Stimulated activated CD4-positive, alpha-beta T cell treated with anti-CD3 and anti-CD28 coated beads, Interleukin-15, amount 100 ng/mL, for 1 hour (primary cell): ENCODE measurements at regions not wholly inside any gene's neighbourhood (a gene's known extent, or its start where the extent isn't known, plus 50 kb on each side); places are given as distances from the start of the nearest gene placed in this dataset.

Source experiments
- DNase-seq, 2 donors: peaks; one replicate each; pipeline ENCODE4 v3.0.0-alpha.2; 2020; ENCODE audit warnings: low read depth in 1 of 2, low spot score in 1 of 2

DNA sequence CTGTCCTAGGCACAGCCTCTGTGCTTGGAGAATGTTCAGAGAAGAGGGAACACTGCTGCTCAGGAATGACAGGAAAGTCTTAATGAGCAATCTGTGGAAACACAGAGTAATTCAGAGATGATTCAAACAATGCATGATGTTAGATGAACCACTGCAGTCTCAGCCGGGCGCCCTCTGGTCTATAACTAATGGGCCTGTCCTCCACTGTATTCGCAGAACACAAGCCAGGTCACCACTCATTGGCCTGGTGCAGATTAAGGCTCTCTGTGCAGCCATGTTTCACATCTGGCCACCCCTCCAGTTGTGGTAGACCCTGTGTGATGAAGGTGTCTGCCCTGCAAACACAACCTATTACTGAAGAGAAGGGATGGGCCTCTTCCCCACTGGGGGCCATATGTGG lies 281.7 kb upstream of the ROPN1 start:
- no peak for DNase-seq

DNA sequence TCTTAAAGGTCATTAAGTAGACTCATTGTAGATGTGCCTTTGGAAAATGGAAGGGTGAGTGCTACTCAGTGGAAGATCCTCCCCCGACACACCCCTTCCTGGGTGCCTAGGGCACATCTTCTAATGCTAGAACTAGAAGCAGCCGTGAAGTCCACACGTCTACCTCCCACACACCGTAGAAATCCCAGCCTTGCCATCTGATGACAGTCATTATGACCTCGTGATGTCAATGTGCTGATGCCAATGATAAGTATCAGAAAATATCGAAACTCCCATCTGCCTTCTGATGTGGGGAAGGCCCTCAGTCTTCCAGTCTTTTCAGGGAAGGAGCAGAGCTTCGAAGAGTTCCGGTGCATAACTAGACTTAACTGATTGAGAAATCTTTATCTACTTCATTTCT lies 282.1 kb upstream of the ROPN1 start:
- no peak for DNase-seq

DNA sequence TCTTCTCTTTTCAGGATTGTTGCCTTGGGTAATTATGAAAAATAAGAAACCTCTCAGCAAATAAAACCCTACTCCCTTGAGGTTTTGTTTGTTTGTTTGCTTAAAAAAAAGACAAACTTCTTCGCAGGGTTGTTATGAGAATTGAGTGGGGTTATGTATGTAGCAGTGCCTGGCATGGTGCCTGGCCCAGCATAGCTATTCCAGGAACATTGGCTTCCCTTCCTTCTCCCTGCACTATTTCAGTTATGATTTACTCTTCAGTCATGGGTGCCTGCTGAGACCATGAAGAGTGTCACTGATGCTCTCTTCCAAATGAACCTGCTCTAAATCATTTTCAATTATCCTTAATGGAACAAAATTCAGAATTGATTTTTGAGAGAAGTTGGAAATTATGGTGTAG lies 283.5 kb upstream of the ROPN1 start:
- DNase-seq, result no peak

DNA sequence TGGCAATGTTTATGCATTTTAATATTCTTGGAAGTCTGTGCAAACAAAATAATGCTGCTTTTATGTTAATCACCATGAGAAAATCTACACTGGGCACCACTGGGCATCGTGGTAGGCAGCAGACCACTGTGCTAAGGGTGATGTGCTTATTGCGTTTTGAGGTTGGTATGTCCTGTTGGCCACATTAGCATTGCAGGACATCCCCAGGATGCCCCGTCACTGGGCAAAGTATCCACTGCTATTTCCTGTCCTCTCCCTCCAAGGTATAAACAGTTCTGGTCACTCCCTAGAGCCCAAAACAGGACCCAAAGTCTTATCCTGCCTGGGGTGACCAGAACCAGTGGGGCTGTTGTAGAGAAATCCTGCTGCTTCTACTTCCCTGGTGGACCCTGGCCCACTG lies 284.2 kb upstream of the ROPN1 start:
- no peak for DNase-seq

DNA sequence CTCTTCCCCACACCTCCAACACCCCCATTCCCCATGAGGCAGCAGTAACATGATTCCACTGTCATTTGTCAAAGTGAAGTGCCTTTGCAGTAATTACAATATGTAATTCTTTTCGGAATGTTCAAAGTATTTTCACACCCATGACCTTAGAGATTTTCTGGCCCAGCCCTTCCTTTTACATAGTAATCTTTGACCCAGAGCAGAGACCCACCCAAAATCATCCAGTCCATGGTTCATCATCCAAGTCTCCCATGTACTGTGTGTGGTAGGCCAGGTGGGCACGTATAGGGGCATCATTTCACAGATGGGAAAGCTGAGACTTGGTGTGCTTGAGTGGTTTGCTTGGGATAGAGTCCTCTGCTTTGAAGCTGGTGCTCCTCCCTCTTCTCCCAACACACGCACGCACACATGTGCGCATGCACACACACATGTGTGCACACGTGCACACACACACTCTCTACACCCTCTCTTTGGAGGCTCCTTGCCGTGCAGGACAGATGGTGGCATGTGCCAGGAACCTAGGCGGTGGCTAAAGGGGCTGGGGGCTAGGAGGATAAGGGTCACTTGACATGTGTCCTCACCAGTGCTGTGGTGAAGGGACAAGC lies 284.7 kb upstream of the ROPN1 start:
- DNase-seq, result no peak

DNA sequence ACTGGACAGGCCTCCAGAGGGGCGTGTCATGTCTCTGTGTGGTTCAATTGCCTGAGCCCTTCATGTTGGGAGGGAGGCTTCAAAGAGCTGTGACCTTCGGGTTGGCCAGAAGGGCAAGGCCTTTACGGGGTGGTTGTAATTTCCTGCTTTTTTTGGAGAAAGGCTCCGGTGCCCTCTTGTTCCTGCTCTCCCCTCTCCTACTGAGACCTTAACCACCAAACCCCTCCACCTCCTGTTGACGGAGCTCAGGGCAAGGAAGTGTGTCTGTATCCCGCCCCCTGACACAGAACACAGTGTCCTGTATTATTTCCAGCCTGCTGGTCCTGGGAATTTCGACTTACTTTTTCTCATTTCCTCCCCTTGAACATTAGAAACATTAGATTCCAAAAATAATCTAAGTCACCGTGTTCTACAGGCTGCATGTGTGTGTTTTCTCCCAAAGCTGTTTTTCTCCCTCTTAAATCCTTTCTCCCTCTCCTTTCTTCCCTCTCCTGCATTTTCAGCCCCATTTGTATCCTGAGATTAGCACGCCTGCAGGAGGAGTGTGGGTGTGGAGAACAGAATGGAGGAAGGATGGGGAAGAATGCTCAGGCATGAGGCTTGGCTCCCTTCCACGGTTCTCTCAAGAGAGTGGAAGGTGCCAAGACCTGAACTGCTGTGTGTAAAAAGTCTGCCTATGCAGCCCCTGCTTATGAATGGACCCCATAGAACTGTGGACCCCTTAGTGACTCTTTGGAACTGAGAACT lies 285.4 kb upstream of the ROPN1 start:
- no peak for DNase-seq

DNA sequence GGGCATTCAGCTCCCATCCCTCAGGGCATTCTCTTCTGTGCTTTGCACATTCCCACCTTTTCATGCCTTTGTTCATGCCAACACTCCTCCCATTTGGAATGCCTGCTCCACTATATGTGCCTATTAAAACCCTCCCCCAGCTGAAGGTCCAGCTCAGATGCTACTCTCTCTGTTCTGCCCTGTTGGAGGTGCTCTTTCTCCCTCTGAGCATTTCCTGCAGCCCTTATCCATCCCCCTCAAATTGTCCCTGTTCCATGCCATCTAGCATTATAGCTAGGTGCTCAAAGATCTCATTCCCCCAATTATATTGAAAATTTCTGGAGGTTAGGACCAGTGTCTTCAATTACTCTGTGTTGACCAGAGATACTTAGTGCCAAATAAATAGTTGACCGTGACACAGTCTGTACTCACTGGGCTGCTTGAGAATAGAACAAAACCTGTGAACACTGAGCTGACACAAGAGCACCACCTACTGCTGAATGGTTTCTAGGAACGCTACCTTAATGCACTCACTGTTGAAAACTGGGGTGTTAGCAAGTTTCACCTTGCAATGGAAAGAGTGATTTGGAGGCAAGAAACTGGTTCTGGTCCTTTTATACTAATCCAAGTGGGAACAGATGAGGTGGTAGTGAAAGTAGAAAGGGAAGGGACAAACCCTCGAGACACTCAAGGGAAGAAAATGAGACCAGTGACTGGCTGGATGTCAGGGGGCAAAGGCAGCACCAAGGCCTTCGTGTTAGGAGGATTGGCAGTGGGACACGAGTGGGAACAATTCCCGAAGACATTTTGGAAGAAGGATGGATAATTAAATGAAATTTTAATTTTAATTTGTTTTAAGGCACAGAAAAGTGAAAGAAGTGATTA lies 289.8 kb upstream of the ROPN1 start:
- no peak for DNase-seq

DNA sequence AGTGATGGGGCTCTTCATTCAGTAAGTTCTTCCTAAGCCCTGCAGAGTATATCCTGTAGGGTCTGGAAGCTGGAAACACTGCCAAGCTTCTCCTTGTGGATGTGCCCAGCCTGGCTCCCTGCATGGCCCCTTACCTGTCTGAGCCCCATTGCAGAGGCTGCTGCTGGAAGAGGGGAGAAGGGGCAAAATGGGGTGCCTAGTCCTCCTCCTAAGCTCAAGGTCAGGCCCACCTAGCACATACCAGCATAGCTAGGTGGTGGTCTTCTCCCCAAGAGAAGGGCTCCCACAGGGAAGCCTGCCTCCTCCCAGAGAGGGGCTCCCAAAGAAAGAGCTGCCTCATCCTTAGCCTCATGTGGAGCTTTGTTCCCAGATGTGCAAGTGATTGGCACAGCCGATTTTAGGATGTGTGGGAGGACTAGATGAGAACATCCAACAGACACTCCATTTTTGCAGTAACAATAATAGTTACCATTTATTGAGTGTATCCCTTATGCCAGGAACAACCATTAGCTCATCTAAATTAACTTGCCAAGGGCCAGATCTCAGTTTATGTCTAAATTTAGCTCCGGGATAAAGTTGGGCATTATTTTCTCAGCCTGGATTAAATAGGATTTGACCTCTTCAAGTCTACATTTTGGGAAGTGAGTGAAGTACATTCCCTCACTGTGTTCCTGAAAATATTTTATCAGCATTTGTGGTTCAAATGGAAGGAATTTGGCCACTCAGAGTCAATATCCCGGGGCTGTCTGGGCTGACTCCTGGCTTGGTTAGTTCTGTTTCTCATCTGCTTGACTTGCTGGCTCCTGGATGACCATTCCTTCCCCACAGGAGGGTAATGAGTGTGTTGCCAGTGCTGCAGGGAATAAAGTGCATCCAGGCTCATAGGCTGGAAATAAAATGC lies 291.1 kb upstream of the ROPN1 start:
- DNase-seq, result no peak

DNA sequence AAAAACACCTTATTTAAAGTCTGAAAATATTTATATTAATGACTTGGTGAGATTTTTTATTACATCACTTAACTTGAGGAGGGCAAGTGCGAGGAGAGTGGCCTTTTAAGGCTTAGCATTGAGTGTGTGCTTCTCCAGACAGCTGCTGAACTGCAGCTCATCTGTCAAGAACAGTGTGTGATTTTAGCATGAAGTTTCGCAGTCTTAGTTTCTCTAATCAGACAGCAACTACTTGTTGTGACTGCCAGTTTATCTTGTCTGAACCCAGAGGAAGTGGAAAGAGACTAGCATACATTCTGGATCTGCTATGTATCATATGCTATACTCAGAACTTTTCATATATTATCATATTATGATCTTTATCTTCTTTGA lies 291.7 kb upstream of the ROPN1 start:
- no peak for DNase-seq

DNA sequence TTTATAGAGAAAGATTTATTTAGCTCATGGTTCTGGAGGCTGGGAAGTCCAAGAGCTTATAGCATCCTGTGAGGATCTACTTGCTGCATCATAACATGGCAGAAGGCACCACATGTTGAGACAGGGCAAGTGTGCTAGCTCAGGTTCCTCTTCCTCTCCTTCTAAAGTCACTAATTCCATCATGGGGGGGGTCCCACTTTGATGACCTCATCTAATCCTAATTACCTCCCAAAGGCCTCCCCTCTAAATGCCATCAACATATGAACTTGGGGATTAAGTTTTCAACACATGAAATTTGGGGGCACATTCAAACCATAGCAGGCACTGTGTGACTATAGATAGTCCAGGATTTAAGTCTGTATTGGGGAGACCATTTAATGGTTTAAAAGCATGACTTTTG lies 297.1 kb upstream of the ROPN1 start:
- DNase-seq, result no peak

DNA sequence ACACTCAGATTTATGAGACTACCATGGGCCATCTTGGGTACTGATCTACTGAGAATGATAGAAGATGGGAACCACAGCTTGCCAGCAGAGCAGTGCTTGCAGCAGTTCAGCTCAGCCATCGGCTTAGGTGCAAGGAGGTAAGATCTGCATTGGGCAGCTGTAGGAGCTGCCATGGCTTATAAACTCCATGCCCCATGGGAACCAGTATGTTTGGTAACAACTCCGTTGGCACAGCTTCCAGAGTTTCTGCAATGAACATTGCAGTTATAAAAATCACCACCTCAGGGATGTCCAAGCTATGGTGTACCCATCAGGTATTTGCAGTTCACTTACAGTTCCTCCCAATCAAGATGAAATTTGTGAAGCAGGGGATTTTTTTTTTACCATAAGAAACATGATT lies 299.1 kb upstream of the ROPN1 start:
- DNase-seq, result no peak

DNA sequence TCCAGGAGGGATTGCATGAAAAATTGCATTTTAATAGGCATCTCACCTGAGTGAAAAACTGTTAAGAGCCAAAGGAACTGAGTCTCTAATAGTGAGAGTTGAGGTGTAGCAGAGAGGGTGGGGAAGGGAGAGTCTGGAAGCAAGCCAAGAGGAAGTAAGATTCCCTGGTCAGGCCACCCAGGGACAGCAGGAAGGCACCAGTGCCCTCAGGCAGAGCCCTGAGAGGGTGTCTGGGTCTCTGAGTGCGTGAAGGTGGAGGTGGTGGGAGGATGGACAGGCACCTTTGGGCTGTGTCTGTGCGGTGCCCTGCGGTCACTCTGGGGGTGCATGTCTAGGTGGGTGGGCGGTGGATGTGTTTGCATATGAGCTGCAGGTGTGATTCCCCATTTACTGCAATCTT lies 300.4 kb upstream of the ROPN1 start:
- no peak for DNase-seq

DNA sequence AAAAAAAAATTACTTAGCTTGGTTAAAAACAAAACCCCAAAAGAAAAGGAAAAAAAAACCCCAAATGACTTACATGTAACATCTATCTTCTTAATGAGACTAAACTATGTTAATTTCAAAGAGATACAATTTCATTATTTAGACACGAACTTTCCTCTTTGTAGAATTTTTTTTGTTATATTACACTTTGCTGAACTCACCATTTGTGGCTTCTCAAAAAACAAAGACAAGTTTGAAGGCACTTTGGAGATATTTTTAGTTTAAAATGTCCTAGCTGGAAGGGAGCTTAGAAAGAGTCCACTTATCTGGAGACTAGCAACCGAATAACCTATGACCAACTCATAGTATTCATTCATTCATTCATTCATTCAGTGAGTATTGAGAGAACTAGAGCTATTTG lies 301.7 kb upstream of the ROPN1 start:
- no peak for DNase-seq

DNA sequence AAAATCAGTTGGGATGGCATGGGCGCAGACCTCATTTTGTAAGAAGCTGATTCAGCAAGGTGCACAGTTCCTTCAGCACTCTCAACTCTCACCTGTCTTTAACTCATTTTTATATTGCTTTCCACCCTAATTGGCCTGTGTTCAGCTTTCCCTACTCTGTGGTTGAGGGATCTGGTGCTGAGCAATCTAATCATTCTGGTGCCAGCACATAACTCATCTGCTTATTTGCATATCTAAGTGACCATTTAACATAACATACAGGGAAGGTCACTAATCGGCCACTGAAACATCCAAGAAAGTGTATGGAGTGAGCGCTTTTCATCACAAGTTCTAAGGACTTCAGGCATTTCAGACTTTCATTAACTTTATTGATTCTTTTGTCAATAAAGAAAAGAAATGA lies 303.4 kb upstream of the ROPN1 start:
- no peak for DNase-seq

DNA sequence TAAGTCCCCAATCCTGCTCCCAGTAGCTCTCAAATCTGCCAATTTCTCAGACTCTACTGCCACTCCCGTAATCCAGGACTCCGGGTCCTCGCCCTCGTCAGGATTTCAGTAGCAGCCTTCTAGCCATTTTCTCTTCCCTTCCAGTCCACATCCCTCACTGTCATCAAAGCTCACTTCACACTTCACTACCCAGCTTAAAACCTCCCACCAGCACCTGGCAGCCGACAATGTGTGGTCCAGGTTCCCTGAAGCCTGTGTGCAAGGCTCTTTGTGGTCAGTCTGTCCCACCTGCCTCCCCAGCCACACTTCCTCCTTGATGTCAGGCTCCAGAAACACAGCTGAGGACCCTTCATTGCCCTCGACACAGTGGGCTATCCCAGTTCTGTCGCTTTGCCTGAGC lies 304.5 kb upstream of the ROPN1 start:
- DNase-seq, result no peak

DNA sequence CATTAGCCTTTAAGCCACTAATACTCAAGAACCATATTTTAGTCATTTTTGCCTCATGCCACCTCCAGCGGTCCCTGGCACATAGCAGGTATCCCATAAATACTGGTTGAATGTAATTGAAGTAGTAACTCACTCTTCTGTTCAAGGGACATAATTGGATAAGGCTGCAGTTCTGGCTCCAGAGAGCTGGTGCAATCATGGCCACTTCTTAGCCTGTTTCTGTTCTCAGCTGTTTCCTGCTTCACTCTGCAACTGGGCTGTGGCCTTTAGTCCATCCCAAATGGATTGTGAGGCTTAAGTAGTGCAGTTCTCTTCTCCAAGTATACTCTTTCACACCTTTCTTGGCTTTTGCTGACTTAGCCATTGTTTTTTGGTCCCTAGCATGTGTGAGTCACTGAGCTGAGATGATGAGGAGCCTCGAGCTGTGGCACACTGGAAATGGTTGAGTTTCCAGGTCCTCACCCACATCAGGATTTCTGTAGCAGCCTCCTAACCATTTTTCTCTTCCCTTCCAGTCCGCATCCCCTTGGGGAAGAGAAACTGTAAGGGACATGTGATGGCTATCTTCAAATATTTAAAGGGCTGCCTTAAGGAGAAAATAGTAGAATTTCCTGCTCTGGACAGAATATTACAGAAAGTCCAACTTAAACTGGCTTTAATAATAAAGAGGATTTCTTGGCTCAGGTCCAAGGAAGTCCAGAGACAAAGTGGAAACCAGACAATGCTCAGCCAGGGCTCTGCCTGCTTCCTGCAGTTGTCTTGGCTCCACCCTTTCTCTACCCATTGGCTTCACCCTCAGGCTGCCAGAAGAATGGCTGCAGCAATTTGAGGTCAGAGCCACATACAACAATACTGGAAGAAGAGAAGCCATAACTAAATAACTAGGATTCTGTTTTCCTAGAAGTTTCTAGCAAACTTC lies 305.4 kb upstream of the ROPN1 start:
- DNase-seq, result no peak

DNA sequence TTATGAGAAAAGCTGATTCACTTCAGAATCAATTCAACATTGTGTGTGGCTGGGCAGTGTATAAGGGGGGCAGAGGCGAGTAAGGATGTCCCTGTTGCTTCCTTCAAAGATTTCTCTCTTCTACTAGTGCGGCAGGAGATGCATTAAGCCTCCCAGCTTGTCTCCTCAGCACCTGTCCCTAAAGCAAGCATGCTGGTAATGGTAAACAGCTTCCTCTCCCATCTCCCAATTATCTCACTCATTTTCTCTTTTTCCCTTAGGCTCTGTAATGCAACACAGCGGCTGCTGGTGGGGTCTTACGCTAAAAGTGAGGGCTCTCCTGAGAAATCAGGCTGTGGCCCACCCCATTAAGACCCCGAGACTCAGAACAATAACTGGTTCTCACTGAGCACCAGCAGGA lies 306.4 kb upstream of the ROPN1 start:
- no peak for DNase-seq

DNA sequence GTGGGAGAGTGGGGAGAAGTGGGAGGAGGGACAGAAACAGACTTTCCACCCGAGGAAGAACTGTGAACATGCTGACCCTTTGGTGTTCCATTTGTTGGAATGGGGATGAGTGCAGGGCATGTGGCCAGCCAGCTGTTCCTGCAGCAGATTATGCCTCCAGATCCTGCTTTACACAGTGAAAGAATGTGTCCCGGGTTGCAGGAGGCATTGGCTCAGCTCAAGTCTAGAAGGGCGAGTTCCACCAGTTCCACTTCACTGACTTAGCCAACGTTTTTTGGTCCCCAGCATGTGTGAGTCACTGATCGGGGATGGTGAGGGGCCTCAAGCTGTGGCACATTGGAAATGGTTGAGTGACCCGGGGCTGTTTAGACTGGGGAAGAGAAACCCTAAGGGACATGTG lies 307.0 kb upstream of the ROPN1 start:
- DNase-seq, result no peak

DNA sequence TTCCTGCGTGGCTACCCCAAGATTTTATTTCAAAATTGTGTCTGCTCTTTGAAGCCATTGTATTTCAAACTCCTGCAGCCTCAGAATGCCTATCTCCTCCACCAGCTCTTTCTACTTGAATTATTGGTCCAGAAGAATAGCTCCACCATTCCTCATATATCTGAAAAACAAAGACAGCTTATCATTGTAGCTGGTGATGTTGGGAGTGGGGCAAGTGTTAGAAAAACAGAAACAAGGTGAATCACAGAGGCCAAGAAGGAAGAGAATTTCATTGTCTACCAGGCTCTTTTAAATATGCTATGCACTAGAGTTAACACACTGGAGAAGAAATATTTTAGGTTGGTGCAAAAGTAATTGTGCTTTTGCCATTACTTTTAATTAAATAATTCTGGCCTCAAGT lies 307.9 kb upstream of the ROPN1 start:
- no peak for DNase-seq

DNA sequence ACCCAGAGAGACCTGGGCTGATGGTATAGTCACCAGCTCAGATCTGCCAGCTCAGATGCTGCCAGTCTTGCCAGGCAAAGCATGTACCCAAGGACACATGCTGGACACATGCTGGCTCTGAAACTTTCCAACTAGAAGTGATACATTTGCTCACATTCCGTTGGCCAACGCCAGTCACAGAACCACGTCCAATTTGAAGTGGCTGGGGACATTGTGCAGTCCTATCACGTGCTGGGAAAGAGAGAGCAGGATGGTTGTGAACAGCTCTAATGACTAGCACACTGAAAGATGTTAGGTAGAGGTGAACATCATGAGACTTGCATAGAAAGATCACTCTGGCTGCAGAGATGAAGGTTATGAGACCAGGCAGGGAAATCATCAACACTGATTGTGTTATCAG lies 308.5 kb upstream of the ROPN1 start:
- no peak for DNase-seq
